ENCODE measurements at regions not wholly inside any gene's neighbourhood (a gene's known extent, or its start where the extent isn't known, plus 50 kb on each side); places are given as distances from the start of the nearest gene placed in this dataset.

GRCh38 chr5:23823521-23823920, 316.1 kb downstream of the PRDM9 start (continued):
- TF ChIP-seq E4F1 (IDR thresholded peaks at IDR 0.05; ENCODE audit: borderline replicate concordance, partially characterized antibody) (no peak), EZH2 (IDR thresholded peaks at IDR 0.05; ENCODE audit: borderline replicate concordance, control insufficient read depth, low read depth, low read length) (no peak)

DNA sequence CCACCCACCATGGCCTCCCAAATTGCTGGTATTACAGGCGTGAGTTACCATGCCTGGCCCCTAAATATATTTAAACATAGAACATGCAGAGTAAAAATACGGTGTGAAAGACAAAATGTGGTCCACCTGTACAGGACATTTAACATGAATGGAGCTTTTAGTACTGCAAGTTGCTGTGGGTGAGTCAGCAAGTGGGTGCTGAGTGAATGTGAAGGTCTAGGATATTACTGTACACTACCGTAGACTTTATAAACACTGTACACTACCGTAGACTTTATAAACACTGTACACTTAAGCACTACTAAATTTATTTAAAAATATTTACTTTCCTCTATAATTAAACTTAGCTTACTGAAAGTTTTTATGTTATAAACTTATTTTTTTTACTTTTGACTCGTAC, 317.8 kb downstream of the PRDM9 start:
- BruUV-seq (replicated peaks) = no TSS peak
- ChIA-PET RAD21 (ENCODE audit: unreplicated experiment) (no interaction called here), POLR2A (no interaction called here), CTCF (interaction anchor here (0.8 to 1.2 kb wide), 4 partner anchors 11 to 286 kb away, joined by 3 to 5 read pairs (median 4); no protein-coding TSS in a partner anchor), SMC1A (ENCODE audit: uncharacterized antibody, unreplicated experiment) (interaction anchor here (2.6 kb wide), 1 partner anchor 12 kb away, joined by 9 read pairs; no protein-coding TSS in a partner anchor)
- no peak overlapping the region for H3K4me2 ChIP-seq (ENCODE audit: control insufficient read depth, insufficient read depth)
- H3K27me3 ChIP-seq (replicated peaks in 1 of 2; ENCODE audit: control insufficient read depth in 2 of 2, insufficient read depth in 2 of 2, low read length in 1 of 2) = no peaks in the 10 kb centered on the region
- ATAC-seq (no peak), DNase-seq (ENCODE audit: low read depth, low spot score) (no peak), FAIRE-seq (no peak)
- no peak overlapping the region for H2AFZ ChIP-seq (ENCODE audit: control insufficient read depth, low read depth, low read length)
- no peaks in the 10 kb centered on the region for H3K79me2 ChIP-seq (ENCODE audit: control insufficient read depth, insufficient read depth, low read length)
- in situ Hi-C loops (cut with MboI) (no loop called here), intact Hi-C loops (cut with micrococcal nuclease; ENCODE audit: unreplicated experiment) (no loop called here)
- H3K27ac ChIP-seq (ENCODE audit: control insufficient read depth, insufficient read depth) = no peak overlapping the region
- H3K4me3 ChIP-seq = no peak overlapping the region
- 28% methylated on average over 5 of the region's 5 CpGs for WGBS (ENCODE audit: insufficient coverage, insufficient replicate concordance, low lambda C conversion rate, missing lambda C conversion rate)
- H3K36me3 ChIP-seq (ENCODE audit: control insufficient read depth in 2 of 2, insufficient read depth in 2 of 2, low read length in 1 of 2) = no peaks in the 10 kb centered on the region
- H4K20me1 ChIP-seq (ENCODE audit: control insufficient read depth, insufficient read depth) = no peaks in the 10 kb centered on the region
- no peaks in the 10 kb centered on the region for H3K4me1 ChIP-seq (ENCODE audit: control insufficient read depth, insufficient read depth, low read length)
- H3K9ac ChIP-seq (ENCODE audit: control insufficient read depth, insufficient read depth, low read length) = no peak overlapping the region
- no peaks in the 10 kb centered on the region for H3K9me3 ChIP-seq (replicated peaks; ENCODE audit: control insufficient read depth, insufficient read depth, low read length)
- TF ChIP-seq PBX3 (IDR thresholded peaks at IDR 0.05; ENCODE audit: insufficient replicate concordance, low read depth, low read length) = no peak
- no peak for TF ChIP-seq EP300 (IDR thresholded peaks at IDR 0.05; ENCODE audit: borderline replicate concordance in 1 of 2, control insufficient read depth in 1 of 2, low read depth in 2 of 2, low read length in 2 of 2)
- TF ChIP-seq, protein P1, sequence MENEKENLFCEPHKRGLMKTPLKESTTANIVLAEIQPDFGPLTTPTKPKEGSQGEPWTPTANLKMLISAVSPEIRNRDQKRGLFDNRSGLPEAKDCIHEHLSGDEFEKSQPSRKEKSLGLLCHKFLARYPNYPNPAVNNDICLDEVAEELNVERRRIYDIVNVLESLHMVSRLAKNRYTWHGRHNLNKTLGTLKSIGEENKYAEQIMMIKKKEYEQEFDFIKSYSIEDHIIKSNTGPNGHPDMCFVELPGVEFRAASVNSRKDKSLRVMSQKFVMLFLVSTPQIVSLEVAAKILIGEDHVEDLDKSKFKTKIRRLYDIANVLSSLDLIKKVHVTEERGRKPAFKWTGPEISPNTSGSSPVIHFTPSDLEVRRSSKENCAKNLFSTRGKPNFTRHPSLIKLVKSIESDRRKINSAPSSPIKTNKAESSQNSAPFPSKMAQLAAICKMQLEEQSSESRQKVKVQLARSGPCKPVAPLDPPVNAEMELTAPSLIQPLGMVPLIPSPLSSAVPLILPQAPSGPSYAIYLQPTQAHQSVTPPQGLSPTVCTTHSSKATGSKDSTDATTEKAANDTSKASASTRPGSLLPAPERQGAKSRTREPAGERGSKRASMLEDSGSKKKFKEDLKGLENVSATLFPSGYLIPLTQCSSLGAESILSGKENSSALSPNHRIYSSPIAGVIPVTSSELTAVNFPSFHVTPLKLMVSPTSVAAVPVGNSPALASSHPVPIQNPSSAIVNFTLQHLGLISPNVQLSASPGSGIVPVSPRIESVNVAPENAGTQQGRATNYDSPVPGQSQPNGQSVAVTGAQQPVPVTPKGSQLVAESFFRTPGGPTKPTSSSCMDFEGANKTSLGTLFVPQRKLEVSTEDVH (IDR thresholded peaks at IDR 0.05; ENCODE audit: low read depth, partially characterized antibody) = no peak
- TF ChIP-seq ATF3 (IDR thresholded peaks at IDR 0.05; ENCODE audit: borderline replicate concordance, extremely low read depth, low read depth, low read length) = no peak
- no peak for TF ChIP-seq SMARCA5 (IDR thresholded peaks at IDR 0.05)
- no peak for TF ChIP-seq MEF2B (IDR thresholded peaks at IDR 0.05; ENCODE audit: partially characterized antibody, poor library complexity, severe bottlenecking)
- no peak for TF ChIP-seq WRNIP1 (IDR thresholded peaks at IDR 0.05; ENCODE audit: borderline replicate concordance, low read depth, low read length)
- TF ChIP-seq RAD21 (IDR thresholded peaks at IDR 0.05; ENCODE audit: insufficient read depth, low read depth, low read length) = no peak
- TF ChIP-seq DPF2 (IDR thresholded peaks at IDR 0.05) = no peak
- TF ChIP-seq ZZZ3 (IDR thresholded peaks at IDR 0.05; ENCODE audit: control insufficient read depth, insufficient read length, low read depth) = no peak
- TF ChIP-seq YY1 (IDR thresholded peaks at IDR 0.05; ENCODE audit: low read depth, low read length) = no peak
- no peak for TF ChIP-seq SIN3A (IDR thresholded peaks at IDR 0.05; ENCODE audit: low read depth, low read length)
- TF ChIP-seq MTA3 (IDR thresholded peaks at IDR 0.05; ENCODE audit: borderline replicate concordance, low read length) = no peak

Data from GM12878 (cell line).